Breast epithelium (tissue), 4 donors: ENCODE measurements at regions not wholly inside any gene's neighbourhood (a gene's known extent, or its start where the extent isn't known, plus 50 kb on each side); places are given as distances from the start of the nearest gene placed in this dataset.

Experiments
- DNase-seq, 2 donors: peaks; one replicate each; pipeline ENCODE4 v3.0.0-alpha.2; 2019; ENCODE audit warnings: low spot score in 2 of 2
- H3K27ac ChIP-seq, 2 donors: fragments of 200-600 bp; sonication (generic) in 1 of 2; one replicate each; pipeline ENCODE4 v1.5.1; 2016 to 2019; ENCODE audit warnings: mild to moderate bottlenecking in 1 of 2
- H3K27me3 ChIP-seq, 2 donors: fragments of 200-600 bp; sonication (generic) in 1 of 2; one replicate each; pipeline versions ENCODE4 v1.5.1 to v1.6.0; 2017 to 2019; ENCODE audit warnings: control low read depth in 1 of 2, mild to moderate bottlenecking in 1 of 2
- H3K36me3 ChIP-seq: fragments of 200-600 bp; one replicate; pipeline ENCODE4 v1.5.1; 2019
- H3K4me1 ChIP-seq, 2 donors: fragments of 200-600 bp; sonication (generic); one replicate each; pipeline ENCODE4 v1.5.1; 2016 to 2019; ENCODE audit warnings: control low read depth in 1 of 2
- H3K4me3 ChIP-seq, 3 donors: fragments of 200-600 bp; sonication (generic); 1 replicate in 2 of 3; 2 replicates in 1 of 3; pipeline ENCODE4 v1.5.1; 2016 to 2019; ENCODE audit warnings: mild to moderate bottlenecking in 3 of 3, moderate library complexity in 2 of 3
- H3K9me3 ChIP-seq, 2 donors: fragments of 200-600 bp; sonication (generic) in 1 of 2; one replicate each; pipeline ENCODE4 v1.5.1; 2016 to 2019; ENCODE audit warnings: control low read depth in 1 of 2
- POLR2A ChIP-seq: fragments of 450-650 bp; IDR thresholded peaks from one replicate; pipeline ENCODE4 v1.6.1; 2016; ENCODE audit warnings: antibody characterized with exemption, mild to moderate bottlenecking, moderate library complexity
- POLR2AphosphoS5 ChIP-seq, 3 donors: sonication (generic); formaldehyde crosslinking; IDR thresholded peaks; one replicate each; pipeline ENCODE4 v1.6.1; 2017; ENCODE audit warnings: antibody characterized with exemption in 3 of 3
- intact Hi-C: fragments of 100-400 bp; cut with DNase I; formaldehyde crosslinking; loops from one replicate; pipeline ENCODE4 v1.15.1; 2023; ENCODE audit warnings: low total_unique reads
- TF ChIP-seq, protein P1 (sequence below), 3 donors: fragments of 450-650 bp; IDR thresholded peaks; one replicate each; pipeline ENCODE4 v1.5.1; 2016 to 2017; ENCODE audit warnings: antibody characterized with exemption in 3 of 3, mild to moderate bottlenecking in 3 of 3, moderate library complexity in 3 of 3

- Histone ChIP-seq H3K4me1 (no peaks in the 10 kb centered on the region), H3K4me3 (no peak overlapping the region), H3K27ac (no peak overlapping the region), H3K9me3 (no peaks in the 10 kb centered on the region), H3K27me3 (no peaks in the 10 kb centered on the region), H3K36me3 (no peaks in the 10 kb centered on the region)
- intact Hi-C loops: no loop called here
- no peak for DNase-seq
- TF ChIP-seq POLR2AphosphoS5 (IDR thresholded peaks at IDR 0.05) (no peak), POLR2A (no peak)
- TF ChIP-seq, protein P1, sequence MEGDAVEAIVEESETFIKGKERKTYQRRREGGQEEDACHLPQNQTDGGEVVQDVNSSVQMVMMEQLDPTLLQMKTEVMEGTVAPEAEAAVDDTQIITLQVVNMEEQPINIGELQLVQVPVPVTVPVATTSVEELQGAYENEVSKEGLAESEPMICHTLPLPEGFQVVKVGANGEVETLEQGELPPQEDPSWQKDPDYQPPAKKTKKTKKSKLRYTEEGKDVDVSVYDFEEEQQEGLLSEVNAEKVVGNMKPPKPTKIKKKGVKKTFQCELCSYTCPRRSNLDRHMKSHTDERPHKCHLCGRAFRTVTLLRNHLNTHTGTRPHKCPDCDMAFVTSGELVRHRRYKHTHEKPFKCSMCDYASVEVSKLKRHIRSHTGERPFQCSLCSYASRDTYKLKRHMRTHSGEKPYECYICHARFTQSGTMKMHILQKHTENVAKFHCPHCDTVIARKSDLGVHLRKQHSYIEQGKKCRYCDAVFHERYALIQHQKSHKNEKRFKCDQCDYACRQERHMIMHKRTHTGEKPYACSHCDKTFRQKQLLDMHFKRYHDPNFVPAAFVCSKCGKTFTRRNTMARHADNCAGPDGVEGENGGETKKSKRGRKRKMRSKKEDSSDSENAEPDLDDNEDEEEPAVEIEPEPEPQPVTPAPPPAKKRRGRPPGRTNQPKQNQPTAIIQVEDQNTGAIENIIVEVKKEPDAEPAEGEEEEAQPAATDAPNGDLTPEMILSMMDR (IDR thresholded peaks at IDR 0.05): no peak
These were observed 53.4 kb upstream of the SNRPN start for GRCh38 chr15:24901409-24901808.
